Smooth muscle cell (in vitro differentiated cells): ENCODE measurements at regions not wholly inside any gene's neighbourhood (a gene's known extent, or its start where the extent isn't known, plus 50 kb on each side); places are given as distances from the start of the nearest gene placed in this dataset.

ENCODE experiments used
- DNase-seq: peaks from one replicate; lab custom pipeline; 2025; ENCODE audit not compliant: unreplicated experiment; lab: John Stamatoyannopoulos, UW
- H2AFZ ChIP-seq: fragments of 200-600 bp; sonication (generic); 2 replicates; pipeline ENCODE4 v1.6.0; 2016; ENCODE audit warnings: antibody characterized with exemption, low read depth, mild to moderate bottlenecking
- H3F3A ChIP-seq: fragments of 200-600 bp; sonication (generic); 2 replicates; pipeline ENCODE4 v1.6.0; 2017; ENCODE audit warnings: antibody characterized with exemption, low read depth
- H3K27ac ChIP-seq: fragments of 200-600 bp; sonication (generic); 2 replicates; pipeline ENCODE4 v1.5.1; 2016; ENCODE audit warnings: low read depth, mild to moderate bottlenecking
- H3K27me3 ChIP-seq: fragments of 200-600 bp; sonication (generic); 2 replicates; pipeline ENCODE4 v1.6.1; 2016; ENCODE audit warnings: low read depth, mild to moderate bottlenecking
- H3K36me3 ChIP-seq: fragments of 200-600 bp; sonication (generic); 2 replicates; pipeline ENCODE4 v1.5.1; 2016; ENCODE audit warnings: low read depth
- H3K4me1 ChIP-seq: fragments of 200-600 bp; sonication (generic); 2 replicates; pipeline ENCODE4 v1.5.1; 2016; ENCODE audit warnings: low read depth
- H3K4me2 ChIP-seq: fragments of 200-600 bp; sonication (generic); 2 replicates; pipeline ENCODE4 v1.6.0; 2016; ENCODE audit warnings: mild to moderate bottlenecking
- H3K4me3 ChIP-seq: fragments of 200-600 bp; sonication (generic); 2 replicates; pipeline ENCODE4 v1.5.1; 2016; ENCODE audit warnings: mild to moderate bottlenecking
- H3K79me2 ChIP-seq: fragments of 200-600 bp; sonication (generic); 2 replicates; pipeline ENCODE4 v1.6.0; 2016; ENCODE audit warnings: low read depth, mild to moderate bottlenecking
- H3K9ac ChIP-seq: fragments of 200-600 bp; sonication (generic); 2 replicates; pipeline ENCODE4 v1.6.0; 2016; ENCODE audit warnings: low read depth
- H3K9me3 ChIP-seq: fragments of 200-600 bp; sonication (generic); replicated peaks from 2 replicates; pipeline ENCODE4 v1.5.1; 2016; ENCODE audit warnings: low read depth
- H4K20me1 ChIP-seq: fragments of 200-600 bp; sonication (generic); 2 replicates; pipeline ENCODE4 v1.6.0; 2016; ENCODE audit warnings: low read depth
- WGBS: methylation state at CpG from one replicate; pipeline ENCODE4 v1.1.7; 2016; ENCODE audit warnings: low lambda C conversion rate; 5-methylcytosine and 5-hydroxymethylcytosine counted together
- TF ChIP-seq, protein P1 (sequence below): fragments of 200-600 bp; sonication (generic); IDR thresholded peaks from 2 replicates; pipeline ENCODE4 v1.5.1; 2017; ENCODE audit warnings: borderline replicate concordance, mild to moderate bottlenecking, antibody characterized with exemption; ENCODE audit not compliant: insufficient read depth, poor library complexity, severe bottlenecking

DNA sequence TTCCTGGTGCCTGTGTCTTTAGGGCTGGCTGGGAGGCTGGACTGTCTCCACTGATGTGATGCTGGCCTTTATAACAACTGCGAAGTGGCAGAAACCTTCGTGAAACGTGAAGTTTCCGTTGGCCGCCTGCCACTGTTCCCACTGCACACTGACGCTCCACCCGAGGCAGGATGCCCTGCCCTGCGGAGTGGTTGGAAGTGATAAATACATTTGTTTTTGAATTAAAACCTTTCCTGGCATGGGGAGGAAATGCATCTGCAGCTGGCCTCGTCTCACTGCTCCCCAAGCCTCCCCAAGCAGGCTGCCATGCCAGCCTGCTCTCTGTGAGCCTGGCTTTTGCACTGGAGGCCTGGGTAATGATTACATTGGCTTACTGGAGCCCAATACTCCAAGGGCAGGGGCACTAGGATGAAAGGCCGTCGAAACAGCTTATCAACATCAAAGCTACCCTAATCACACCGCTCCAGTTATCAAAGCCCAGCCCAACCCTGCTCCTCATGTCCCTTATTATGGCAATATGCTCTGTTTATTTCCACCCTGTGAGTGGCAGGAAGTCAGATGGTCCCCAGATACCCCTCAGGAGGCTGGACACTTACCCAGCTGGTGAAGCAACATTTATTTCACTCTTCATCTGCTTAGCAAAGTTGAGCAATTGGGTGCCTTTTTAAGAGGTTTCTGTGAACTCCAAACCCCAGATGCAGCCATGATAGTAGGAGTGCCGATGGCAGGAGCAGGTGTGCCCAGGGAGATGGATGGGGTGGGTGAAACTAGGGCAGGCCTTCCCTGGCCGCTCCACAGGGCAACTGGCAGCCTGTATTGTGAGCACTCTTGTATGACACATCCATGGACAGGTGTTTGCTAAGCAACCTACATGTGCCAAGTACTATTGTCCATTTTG is 97.4 kb upstream of the ITGA6 start:
- Histone ChIP-seq H3K4me2 (no peak overlapping the region), H3K79me2 (no peaks in the 10 kb centered on the region), H3K4me3 (no peak overlapping the region), H4K20me1 (no peaks in the 10 kb centered on the region), H3K4me1 (no peaks in the 10 kb centered on the region), H3K9ac (no peak overlapping the region), H3K27me3 (no peaks in the 10 kb centered on the region), H3K36me3 (no peaks in the 10 kb centered on the region), H3F3A (peaks cover 5% of the 10 kb centered on the region), H3K9me3 (no peaks in the 10 kb centered on the region), H3K27ac (no peak overlapping the region), H2AFZ (no peak overlapping the region)
- DNase-seq: no peak
- TF ChIP-seq, protein P1, sequence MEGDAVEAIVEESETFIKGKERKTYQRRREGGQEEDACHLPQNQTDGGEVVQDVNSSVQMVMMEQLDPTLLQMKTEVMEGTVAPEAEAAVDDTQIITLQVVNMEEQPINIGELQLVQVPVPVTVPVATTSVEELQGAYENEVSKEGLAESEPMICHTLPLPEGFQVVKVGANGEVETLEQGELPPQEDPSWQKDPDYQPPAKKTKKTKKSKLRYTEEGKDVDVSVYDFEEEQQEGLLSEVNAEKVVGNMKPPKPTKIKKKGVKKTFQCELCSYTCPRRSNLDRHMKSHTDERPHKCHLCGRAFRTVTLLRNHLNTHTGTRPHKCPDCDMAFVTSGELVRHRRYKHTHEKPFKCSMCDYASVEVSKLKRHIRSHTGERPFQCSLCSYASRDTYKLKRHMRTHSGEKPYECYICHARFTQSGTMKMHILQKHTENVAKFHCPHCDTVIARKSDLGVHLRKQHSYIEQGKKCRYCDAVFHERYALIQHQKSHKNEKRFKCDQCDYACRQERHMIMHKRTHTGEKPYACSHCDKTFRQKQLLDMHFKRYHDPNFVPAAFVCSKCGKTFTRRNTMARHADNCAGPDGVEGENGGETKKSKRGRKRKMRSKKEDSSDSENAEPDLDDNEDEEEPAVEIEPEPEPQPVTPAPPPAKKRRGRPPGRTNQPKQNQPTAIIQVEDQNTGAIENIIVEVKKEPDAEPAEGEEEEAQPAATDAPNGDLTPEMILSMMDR: no peak
- WGBS: 80% methylated on average over 14 of the region's 14 CpGs

DNA sequence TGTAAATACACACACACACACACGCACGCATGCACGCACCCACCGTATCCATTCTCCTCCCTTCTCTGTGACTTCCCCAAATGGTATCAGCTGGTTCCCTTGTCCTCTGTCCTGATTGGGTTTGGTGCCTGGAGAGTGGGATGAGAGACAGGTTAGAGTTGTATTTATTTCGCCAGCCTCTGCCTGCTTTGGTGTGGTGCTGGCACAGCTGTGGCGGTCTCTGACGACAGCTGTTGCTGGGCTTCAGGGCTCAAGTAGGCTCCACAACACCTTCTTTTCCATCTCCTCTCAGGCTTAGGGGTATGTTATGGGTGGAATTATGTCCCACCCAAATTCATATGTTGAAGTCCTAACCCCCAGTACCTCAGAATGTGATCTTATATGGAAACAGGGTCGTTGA is 94.9 kb upstream of the ITGA6 start:
- H2AFZ ChIP-seq: no peak overlapping the region
- no peak overlapping the region for H3K27ac ChIP-seq
- TF ChIP-seq, protein P1: no peak
- 81% methylated on average over 8 of the region's 8 CpGs for WGBS
- no peaks in the 10 kb centered on the region for H3K9me3 ChIP-seq
- no peaks in the 10 kb centered on the region for H3K27me3 ChIP-seq
- no peaks in the 10 kb centered on the region for H4K20me1 ChIP-seq
- DNase-seq: no peak
- no peak overlapping the region for H3K9ac ChIP-seq
- H3K4me3 ChIP-seq: no peak overlapping the region
- no peaks in the 10 kb centered on the region for H3F3A ChIP-seq
- no peaks in the 10 kb centered on the region for H3K79me2 ChIP-seq
- no peak overlapping the region for H3K4me2 ChIP-seq
- H3K36me3 ChIP-seq: no peaks in the 10 kb centered on the region
- H3K4me1 ChIP-seq: no peaks in the 10 kb centered on the region

DNA sequence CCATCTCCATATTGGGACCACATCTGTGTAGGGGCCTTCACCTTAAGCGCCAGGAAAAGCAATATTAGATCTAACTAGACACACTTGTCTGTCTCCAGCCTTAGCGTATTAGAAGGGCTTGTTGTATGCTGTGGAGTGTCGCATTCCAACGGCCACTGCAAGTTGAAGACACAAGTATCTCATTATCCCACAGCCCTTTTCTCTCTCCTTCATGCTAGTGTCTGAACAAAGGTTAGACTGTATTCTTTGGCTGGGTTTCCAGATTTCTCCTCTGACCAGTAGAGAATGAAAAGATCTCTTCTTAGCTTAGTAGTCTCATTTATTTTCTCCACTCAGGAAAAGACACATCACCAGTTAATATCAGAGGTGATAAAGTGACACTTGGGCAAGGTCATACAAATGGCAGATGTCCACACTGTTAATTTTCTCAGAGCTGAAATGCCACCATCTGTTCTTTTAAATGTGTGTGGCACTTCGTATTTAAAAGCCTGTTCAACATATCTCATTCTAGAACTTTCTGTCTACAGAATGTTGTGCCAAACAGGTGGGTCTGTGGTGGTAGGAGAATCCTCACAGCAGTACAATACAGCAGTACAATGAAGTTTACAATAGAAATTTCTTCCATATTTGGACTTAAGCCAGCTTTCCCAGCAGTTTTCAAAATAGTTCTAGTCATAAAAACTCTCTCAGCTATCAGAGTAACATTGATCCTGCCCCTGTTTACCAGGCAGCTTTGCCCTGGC is 94.0 kb upstream of the ITGA6 start:
- no peak overlapping the region for H3K27ac ChIP-seq
- H3K4me3 ChIP-seq: no peak overlapping the region
- TF ChIP-seq, protein P1: no peak
- H3K9me3 ChIP-seq: no peaks in the 10 kb centered on the region
- no peaks in the 10 kb centered on the region for H3K27me3 ChIP-seq
- WGBS: 88% methylated on average over 5 of the region's 5 CpGs
- H3F3A ChIP-seq: no peaks in the 10 kb centered on the region
- no peaks in the 10 kb centered on the region for H4K20me1 ChIP-seq
- H3K4me1 ChIP-seq: no peaks in the 10 kb centered on the region
- H3K36me3 ChIP-seq: no peaks in the 10 kb centered on the region
- no peak overlapping the region for H3K4me2 ChIP-seq
- no peak for DNase-seq
- no peak overlapping the region for H2AFZ ChIP-seq
- H3K9ac ChIP-seq: no peak overlapping the region
- H3K79me2 ChIP-seq: no peaks in the 10 kb centered on the region
